Stimulated activated CD8-positive, alpha-beta memory T cell treated with anti-CD3 and anti-CD28 coated beads, Interleukin-12 subunit alpha, Interleukin-12 subunit beta, amount 100 ng/mL, for 1 hour (primary cell): ENCODE measurements at regions not wholly inside any gene's neighbourhood (a gene's known extent, or its start where the extent isn't known, plus 50 kb on each side); places are given as distances from the start of the nearest gene placed in this dataset.

ENCODE experiments used
- DNase-seq: peaks from one replicate; pipeline ENCODE4 v3.0.0-alpha.2; 2020; ENCODE audit warnings: low read depth

GRCh38 chr11:119520966-119521365, 98.0 kb upstream of the THY1 start:
- DNase-seq: no peak

- DNase-seq: no peak
Measured at GRCh38 chr11:119520400-119520799, 97.4 kb upstream of the THY1 start.

- DNase-seq: no peak
Measured at GRCh38 chr11:119519796-119520195, 96.8 kb upstream of the THY1 start.

GRCh38 chr11:119518746-119519730, 96.1 kb upstream of the THY1 start:
- DNase-seq: no peak

- DNase-seq: no peak
Measured at GRCh38 chr11:119515771-119516400, 92.9 kb upstream of the THY1 start.

- DNase-seq: no peak
Measured at GRCh38 chr11:119513806-119514170, 90.8 kb upstream of the THY1 start.

GRCh38 chr11:119513131-119513805, 90.3 kb upstream of the THY1 start:
- DNase-seq: no peak

GRCh38 chr11:119512369-119512768, 89.4 kb upstream of the THY1 start:
- no peak for DNase-seq

GRCh38 chr11:119511614-119512306, 88.8 kb upstream of the THY1 start:
- DNase-seq: no peak

GRCh38 chr11:119509969-119510401, 87.0 kb upstream of the THY1 start:
- DNase-seq: no peak

- no peak for DNase-seq
Measured at GRCh38 chr11:119509282-119509841, 86.4 kb upstream of the THY1 start.

GRCh38 chr11:119506436-119506835, 83.5 kb upstream of the THY1 start:
- no peak for DNase-seq

- DNase-seq: no peak
Measured at GRCh38 chr11:119505861-119506260, 82.9 kb upstream of the THY1 start.

GRCh38 chr11:119505071-119505470, 82.1 kb upstream of the THY1 start:
- DNase-seq: no peak

- DNase-seq: no peak
Measured at GRCh38 chr11:119504371-119504770, 81.4 kb upstream of the THY1 start.

GRCh38 chr11:119501777-119502405, 78.9 kb upstream of the THY1 start:
- DNase-seq: no peak

GRCh38 chr11:119497717-119498116, 74.7 kb upstream of the THY1 start:
- no peak for DNase-seq

GRCh38 chr11:119496997-119497396, 74.0 kb upstream of the THY1 start:
- DNase-seq: no peak

- no peak for DNase-seq
Measured at GRCh38 chr11:119496469-119496868, 73.5 kb upstream of the THY1 start.

- DNase-seq: no peak
Measured at GRCh38 chr11:119493712-119494111, 70.7 kb upstream of the THY1 start.

- DNase-seq: no peak
Measured at GRCh38 chr11:119491753-119492510, 69.0 kb upstream of the THY1 start.
